Body of pancreas (tissue), 4 donors: ENCODE measurements at regions not wholly inside any gene's neighbourhood (a gene's known extent, or its start where the extent isn't known, plus 50 kb on each side); places are given as distances from the start of the nearest gene placed in this dataset.

Experiments used
- CTCF ChIP-seq, 7 experiments: fragments of 450-650 bp in 4 of 7; fragments of 200-600 bp in 3 of 7; sonication (generic) in 3 of 7; IDR thresholded peaks; one replicate each; pipeline ENCODE4 v1.5.1; 2016 to 2019; ENCODE audit warnings: antibody characterized with exemption in 7 of 7
- POLR2A ChIP-seq, 3 donors: fragments of 450-650 bp; IDR thresholded peaks; one replicate each; pipeline ENCODE4 v1.6.1; 2016; ENCODE audit warnings: antibody characterized with exemption in 3 of 3, mild to moderate bottlenecking in 2 of 3

- no peak for TF ChIP-seq CTCF (IDR thresholded peaks at IDR 0.05)
- no peak for TF ChIP-seq POLR2A (IDR thresholded peaks at IDR 0.05)
Measured at GRCh38 chr1:181386951-181387350, 96.4 kb upstream of the CACNA1E start.
